ENCODE measurements at regions not wholly inside any gene's neighbourhood (a gene's known extent, or its start where the extent isn't known, plus 50 kb on each side); places are given as distances from the start of the nearest gene placed in this dataset.
A peak's percentile ranks its signal among the peaks of the same experiment; 100 is the strongest.

- no peak for TF ChIP-seq EEA1 (CRISPR knock-in tag; IDR thresholded peaks at IDR 0.05; ENCODE audit: borderline replicate concordance)
- TF ChIP-seq KLF16 (CRISPR knock-in tag; IDR thresholded peaks at IDR 0.05): peak in 1 of 2 experiments; percentile 86; a peak in 2 of 4 replicates
- TF ChIP-seq ZNF607 (CRISPR knock-in tag; IDR thresholded peaks at IDR 0.05; ENCODE audit: borderline replicate concordance): peak; percentile 76; the same call in 1 of the 2 replicates
- TF ChIP-seq MED1 (CRISPR knock-in tag; IDR thresholded peaks at IDR 0.05): peak; percentile 64
- TF ChIP-seq ZSCAN25 (CRISPR knock-in tag; IDR thresholded peaks at IDR 0.05): no peak
- TF ChIP-seq POLR2G (IDR thresholded peaks at IDR 0.05; ENCODE audit: low read depth, low read length): no peak
- TF ChIP-seq ARID5B (CRISPR knock-in tag; IDR thresholded peaks at IDR 0.05): peak; percentile 81
- TF ChIP-seq GLI4 (CRISPR knock-in tag; IDR thresholded peaks at IDR 0.05; ENCODE audit: borderline replicate concordance): no peak
- TF ChIP-seq CEBPG (CRISPR knock-in tag; IDR thresholded peaks at IDR 0.05): peak; percentile 73
- no peak for TF ChIP-seq ZBTB37 (CRISPR knock-in tag; IDR thresholded peaks at IDR 0.05)
- no peak for TF ChIP-seq RBFOX2 (IDR thresholded peaks at IDR 0.05; ENCODE audit: low read depth, low read length)
Observed at GRCh38 chr2:38508311-38509039, 94.3 kb downstream of the HNRNPLL start (continued).
